Endodermal cell (in vitro differentiated cells): ENCODE measurements at regions not wholly inside any gene's neighbourhood (a gene's known extent, or its start where the extent isn't known, plus 50 kb on each side); places are given as distances from the start of the nearest gene placed in this dataset.

Experiments
- DNase-seq: peaks from one replicate; pipeline ENCODE4 v3.0.0-alpha.2; 2017
- H3K27ac ChIP-seq: 2 replicates; pipeline ENCODE4 v1.5.1; 2013; ENCODE audit warnings: mild to moderate bottlenecking, low read depth, low read length, moderate library complexity
- H3K27me3 ChIP-seq: 2 replicates; pipeline ENCODE4 v1.6.1; 2013; ENCODE audit warnings: mild to moderate bottlenecking, low read length, moderate library complexity; ENCODE audit not compliant: insufficient read depth, control insufficient read depth, poor library complexity, severe bottlenecking
- H3K36me3 ChIP-seq: 2 replicates; pipeline ENCODE4 v1.7.0; 2013; ENCODE audit warnings: mild to moderate bottlenecking, low read length, moderate library complexity; ENCODE audit not compliant: control insufficient read depth, insufficient read depth
- H3K4me1 ChIP-seq: one replicate; pipeline ENCODE4 v1.7.0; 2013; ENCODE audit warnings: low read length; ENCODE audit not compliant: control insufficient read depth, insufficient read depth
- H3K4me3 ChIP-seq: 2 replicates; pipeline ENCODE4 v1.5.1; 2013; ENCODE audit warnings: mild to moderate bottlenecking, low read length, moderate library complexity
- H3K9ac ChIP-seq: 2 replicates; pipeline ENCODE4 v1.6.1; 2013; ENCODE audit warnings: mild to moderate bottlenecking, low read length, moderate library complexity; ENCODE audit not compliant: poor library complexity, severe bottlenecking; ENCODE audit errors: extremely low read depth
- H3K9me3 ChIP-seq: 2 replicates; pipeline ENCODE4 v1.6.1; 2013; ENCODE audit warnings: mild to moderate bottlenecking, low read length, moderate library complexity; ENCODE audit not compliant: control insufficient read depth
- H3K27ac Mint-ChIP-seq: 2 replicates; pipeline ENCODE4 v1.8.0; 2020; ENCODE audit warnings: mixed read lengths
- H3K27me3 Mint-ChIP-seq: 2 replicates; pipeline ENCODE4 v1.8.0; 2021; ENCODE audit warnings: mild to moderate bottlenecking, mixed read lengths; ENCODE audit not compliant: insufficient read depth
- H3K36me3 Mint-ChIP-seq: 2 replicates; pipeline ENCODE4 v1.8.0; 2020; ENCODE audit warnings: low read depth, mixed read lengths
- H3K4me1 Mint-ChIP-seq: 2 replicates; pipeline ENCODE4 v1.8.0; 2020; ENCODE audit warnings: mixed read lengths
- H3K4me3 Mint-ChIP-seq: 2 replicates; pipeline ENCODE4 v1.8.0; 2020; ENCODE audit warnings: mild to moderate bottlenecking, moderate library complexity, mixed read lengths
- H3K9me3 Mint-ChIP-seq: 2 replicates; pipeline ENCODE4 v1.8.0; 2020; ENCODE audit warnings: mild to moderate bottlenecking, mixed read lengths
- WGBS, 2 experiments: methylation state at CpG; one replicate each; pipeline versions ENCODE4 v1.1.5 to v1.1.7; 2013; ENCODE audit warnings: missing lambda C conversion rate in 2 of 2, mixed read lengths in 1 of 2; ENCODE audit not compliant: insufficient coverage in 1 of 2, insufficient read length in 1 of 2; 5-methylcytosine and 5-hydroxymethylcytosine counted together
- TF ChIP-seq, protein P1 (sequence below): fragments of 200-600 bp; sonication (generic); conservative IDR thresholded peaks from 2 replicates; pipeline ENCODE4 v1.5.0; 2021; ENCODE audit warnings: antibody characterized with exemption, mild to moderate bottlenecking

DNA sequence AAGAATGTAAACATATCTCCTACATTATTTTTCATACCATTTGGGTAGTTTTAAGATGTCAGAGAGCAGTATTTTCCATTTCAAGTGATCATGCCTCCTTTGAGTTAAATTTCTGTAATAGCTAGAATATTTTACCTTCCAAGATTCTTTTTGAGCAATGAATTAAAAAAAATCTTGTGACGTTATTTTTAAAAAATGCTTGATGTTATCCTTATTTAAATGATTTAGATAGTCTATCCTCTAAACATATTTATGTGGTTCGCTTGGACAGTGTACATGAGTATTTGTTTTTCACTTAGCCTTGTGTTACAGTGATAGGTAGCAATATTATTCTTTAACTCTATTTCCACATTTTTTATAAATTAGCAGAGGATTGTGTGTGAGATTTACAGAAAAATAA is 639.2 kb upstream of the CDH2 start:
- TF ChIP-seq, protein P1, sequence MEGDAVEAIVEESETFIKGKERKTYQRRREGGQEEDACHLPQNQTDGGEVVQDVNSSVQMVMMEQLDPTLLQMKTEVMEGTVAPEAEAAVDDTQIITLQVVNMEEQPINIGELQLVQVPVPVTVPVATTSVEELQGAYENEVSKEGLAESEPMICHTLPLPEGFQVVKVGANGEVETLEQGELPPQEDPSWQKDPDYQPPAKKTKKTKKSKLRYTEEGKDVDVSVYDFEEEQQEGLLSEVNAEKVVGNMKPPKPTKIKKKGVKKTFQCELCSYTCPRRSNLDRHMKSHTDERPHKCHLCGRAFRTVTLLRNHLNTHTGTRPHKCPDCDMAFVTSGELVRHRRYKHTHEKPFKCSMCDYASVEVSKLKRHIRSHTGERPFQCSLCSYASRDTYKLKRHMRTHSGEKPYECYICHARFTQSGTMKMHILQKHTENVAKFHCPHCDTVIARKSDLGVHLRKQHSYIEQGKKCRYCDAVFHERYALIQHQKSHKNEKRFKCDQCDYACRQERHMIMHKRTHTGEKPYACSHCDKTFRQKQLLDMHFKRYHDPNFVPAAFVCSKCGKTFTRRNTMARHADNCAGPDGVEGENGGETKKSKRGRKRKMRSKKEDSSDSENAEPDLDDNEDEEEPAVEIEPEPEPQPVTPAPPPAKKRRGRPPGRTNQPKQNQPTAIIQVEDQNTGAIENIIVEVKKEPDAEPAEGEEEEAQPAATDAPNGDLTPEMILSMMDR = no peak
- Histone ChIP-seq H3K4me3 (no peak overlapping the region), H3K27ac (no peak overlapping the region), H3K36me3 (no peaks in the 10 kb centered on the region), H3K9me3 (no peaks in the 10 kb centered on the region), H3K4me1 (no peaks in the 10 kb centered on the region), H3K9ac (no peak overlapping the region), H3K27me3 (no peaks in the 10 kb centered on the region)
- no peaks in the 10 kb centered on the region for H3K36me3 Mint-ChIP-seq
- no peak overlapping the region for H3K4me3 Mint-ChIP-seq
- H3K9me3 Mint-ChIP-seq = no peaks in the 10 kb centered on the region
- no peak for DNase-seq
- WGBS, 2 experiments = no CpG with 5 or more reads among the region's 2 CpGs
- H3K27me3 Mint-ChIP-seq = no peaks in the 10 kb centered on the region
- no peak overlapping the region for H3K27ac Mint-ChIP-seq
- H3K4me1 Mint-ChIP-seq = no peaks in the 10 kb centered on the region

DNA sequence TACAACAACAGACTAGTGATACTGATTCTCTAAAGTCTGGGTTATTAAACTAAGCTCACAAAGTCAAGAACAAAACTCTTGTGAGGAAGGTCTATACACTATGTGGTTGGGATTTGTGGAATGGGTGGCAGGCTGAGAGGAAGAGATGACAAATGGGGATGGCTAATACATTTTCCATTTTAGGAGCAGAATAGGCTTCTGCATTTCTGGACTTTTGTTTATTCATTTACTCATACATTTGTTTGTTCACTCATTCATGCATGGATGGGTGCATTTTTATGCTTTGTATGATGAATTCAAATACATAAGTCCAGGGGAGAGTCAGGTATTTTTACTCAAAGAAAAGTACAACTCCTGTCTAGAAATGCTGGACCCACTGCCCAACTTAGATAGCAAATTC is 637.4 kb upstream of the CDH2 start:
- TF ChIP-seq, protein P1 = no peak
- no peak overlapping the region for H3K4me3 Mint-ChIP-seq
- H3K4me1 Mint-ChIP-seq = no peaks in the 10 kb centered on the region
- Histone ChIP-seq H3K36me3 (no peaks in the 10 kb centered on the region), H3K4me3 (no peak overlapping the region), H3K9ac (no peak overlapping the region), H3K27me3 (no peaks in the 10 kb centered on the region), H3K9me3 (no peaks in the 10 kb centered on the region), H3K27ac (no peak overlapping the region), H3K4me1 (no peaks in the 10 kb centered on the region)
- no peak for DNase-seq
- H3K27ac Mint-ChIP-seq = no peak overlapping the region
- H3K27me3 Mint-ChIP-seq = no peaks in the 10 kb centered on the region
- H3K36me3 Mint-ChIP-seq = no peaks in the 10 kb centered on the region
- H3K9me3 Mint-ChIP-seq = no peaks in the 10 kb centered on the region

DNA sequence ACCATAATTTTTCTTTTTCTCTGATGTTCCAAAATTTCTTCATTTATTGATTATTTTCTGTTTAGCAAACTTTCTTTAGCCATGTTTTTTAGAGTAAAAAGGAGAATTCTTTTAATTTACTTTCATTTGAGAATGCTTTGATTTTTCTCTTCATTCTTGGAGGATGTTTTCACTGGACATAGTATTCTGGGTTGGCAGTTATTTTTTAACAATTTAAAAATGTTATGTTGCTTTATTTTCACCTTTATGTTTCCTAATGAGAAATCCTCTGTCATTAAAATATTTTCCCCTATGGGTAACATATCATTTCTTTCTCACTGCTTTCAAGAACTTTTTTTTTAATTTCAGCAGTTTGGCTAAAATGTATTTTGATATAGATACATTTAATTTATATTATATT is 631.4 kb upstream of the CDH2 start:
- Histone ChIP-seq H3K27ac (no peak overlapping the region), H3K9ac (no peak overlapping the region), H3K4me1 (no peaks in the 10 kb centered on the region), H3K27me3 (no peaks in the 10 kb centered on the region), H3K9me3 (peaks cover 11% of the 10 kb centered on the region), H3K36me3 (no peaks in the 10 kb centered on the region), H3K4me3 (no peak overlapping the region)
- Mint-ChIP-seq H3K4me3 (no peak overlapping the region), H3K4me1 (no peaks in the 10 kb centered on the region), H3K27ac (no peak overlapping the region), H3K9me3 (peaks cover 3% of the 10 kb centered on the region), H3K36me3 (no peaks in the 10 kb centered on the region), H3K27me3 (no peaks in the 10 kb centered on the region)
- TF ChIP-seq, protein P1 = no peak
- no peak for DNase-seq
